GM19025 (cell line): ENCODE measurements at regions not wholly inside any gene's neighbourhood (a gene's known extent, or its start where the extent isn't known, plus 50 kb on each side); places are given as distances from the start of the nearest gene placed in this dataset.
"Not testable (repeated sequence)": the region's sequence is repeated elsewhere in the genome, so short reads cannot be mapped to it uniquely, and the experiment has no call there.

Experiments
- ATAC-seq: cut with Tn5 transposase; IDR thresholded peaks from one replicate; pipeline ENCODE4 v1.9.1; 2021; ENCODE audit warnings: mild to moderate bottlenecking, low read depth, moderate library complexity; ENCODE audit not compliant: unreplicated experiment

DNA sequence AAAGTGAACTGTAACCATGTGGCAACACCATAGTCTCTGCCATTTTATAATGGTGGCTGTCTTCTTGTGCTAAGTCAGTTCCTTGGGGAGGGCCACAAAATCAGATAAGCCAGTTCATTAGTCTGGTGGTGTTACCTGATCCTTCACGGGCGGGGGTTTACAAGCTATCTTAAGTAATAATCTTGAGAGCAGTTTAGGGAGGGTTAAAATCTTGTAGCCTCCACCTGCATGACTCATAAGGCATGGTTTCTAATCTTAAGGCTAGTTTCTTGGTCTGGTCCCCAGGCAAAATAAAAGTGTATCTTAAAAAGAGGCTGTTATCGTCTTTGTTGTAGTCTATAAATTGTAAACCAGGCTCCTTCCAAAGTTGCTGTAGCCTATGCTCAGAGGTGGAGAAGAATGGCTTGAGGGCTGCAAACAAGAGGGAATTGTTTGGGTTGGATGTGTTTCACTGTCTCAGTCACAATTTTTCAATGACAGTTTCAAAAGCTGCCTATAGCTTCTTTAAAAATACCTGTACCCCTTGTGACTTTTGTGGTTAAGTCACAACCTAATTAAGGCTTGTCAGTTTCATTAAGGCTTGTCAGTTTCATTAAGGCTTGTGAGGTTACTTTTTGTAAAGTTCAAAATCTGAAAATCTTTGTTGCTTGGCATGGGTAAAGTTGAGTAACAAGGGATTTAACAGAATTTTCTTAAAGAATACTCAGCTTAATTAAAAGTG, 135.7 kb downstream of the RPS4Y2 start:
- peak; percentile 66 for ATAC-seq

DNA sequence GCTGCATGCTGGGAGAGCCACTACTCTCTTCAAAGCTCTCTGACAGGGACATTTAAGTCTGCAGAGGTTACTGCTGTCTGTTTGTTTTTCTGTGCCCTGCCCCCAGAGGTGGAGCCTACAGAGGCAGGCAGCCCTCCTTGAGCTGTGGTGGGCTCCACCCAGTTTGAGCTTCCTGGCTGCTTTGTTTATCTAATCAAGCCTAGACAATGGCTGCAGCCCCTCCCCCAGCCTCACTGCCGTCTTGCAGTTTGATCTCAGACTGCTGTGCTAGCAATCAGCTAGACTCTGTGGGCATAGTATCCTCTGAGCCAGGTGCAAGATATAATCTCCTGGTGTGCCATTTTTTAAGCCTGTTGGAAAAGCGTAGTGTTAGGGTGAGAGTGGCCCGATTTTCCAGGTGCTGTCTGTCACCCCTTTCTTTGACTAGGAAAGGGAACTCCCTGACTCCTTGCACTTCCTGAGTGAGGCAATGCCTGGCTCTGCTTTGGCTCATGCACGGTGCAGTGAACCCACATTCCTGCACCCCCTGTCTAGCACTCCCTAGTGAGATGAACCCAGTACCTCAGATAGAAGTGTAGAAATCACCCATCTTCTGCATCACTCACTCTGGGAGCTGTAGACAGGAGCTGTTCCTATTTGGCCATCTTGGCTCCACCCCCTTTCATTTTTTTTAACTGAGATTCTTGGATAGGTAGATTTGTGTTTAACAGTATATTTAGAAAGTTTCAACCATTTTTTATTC, 169.6 kb downstream of the RPS4Y2 start:
- not testable (repeated sequence) for ATAC-seq

DNA sequence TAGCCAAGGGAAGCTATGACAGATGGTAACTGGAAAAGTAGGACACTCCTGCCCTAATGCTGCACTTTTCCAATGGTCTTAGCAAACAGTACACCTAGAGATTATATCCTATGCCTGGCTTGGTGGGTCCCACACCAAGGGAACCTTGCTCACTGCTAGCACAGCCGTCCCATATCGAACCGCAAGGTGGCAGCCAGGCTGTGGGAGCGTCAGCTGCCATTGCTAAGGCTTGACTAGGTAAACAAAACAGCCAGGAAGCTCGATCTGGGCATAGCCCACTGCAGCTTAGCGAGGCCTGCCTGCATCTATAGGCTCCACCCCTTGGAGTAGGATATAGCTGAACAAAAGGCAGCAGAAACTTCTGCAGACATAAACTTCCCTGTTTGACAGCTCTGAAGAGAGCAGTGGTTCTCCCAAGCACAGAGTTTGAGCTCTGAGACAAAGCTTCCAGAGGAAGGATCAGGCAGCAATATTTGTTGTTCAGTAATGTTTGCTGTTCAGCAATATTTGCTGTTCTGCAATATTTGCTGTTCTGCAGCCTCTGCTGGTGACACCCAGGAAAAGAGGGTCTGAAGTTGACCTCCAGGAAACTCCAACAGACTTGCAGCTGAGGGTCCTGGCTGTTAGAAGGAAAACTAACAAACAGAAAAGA, 173.9 kb downstream of the RPS4Y2 start:
- ATAC-seq, result no peak

DNA sequence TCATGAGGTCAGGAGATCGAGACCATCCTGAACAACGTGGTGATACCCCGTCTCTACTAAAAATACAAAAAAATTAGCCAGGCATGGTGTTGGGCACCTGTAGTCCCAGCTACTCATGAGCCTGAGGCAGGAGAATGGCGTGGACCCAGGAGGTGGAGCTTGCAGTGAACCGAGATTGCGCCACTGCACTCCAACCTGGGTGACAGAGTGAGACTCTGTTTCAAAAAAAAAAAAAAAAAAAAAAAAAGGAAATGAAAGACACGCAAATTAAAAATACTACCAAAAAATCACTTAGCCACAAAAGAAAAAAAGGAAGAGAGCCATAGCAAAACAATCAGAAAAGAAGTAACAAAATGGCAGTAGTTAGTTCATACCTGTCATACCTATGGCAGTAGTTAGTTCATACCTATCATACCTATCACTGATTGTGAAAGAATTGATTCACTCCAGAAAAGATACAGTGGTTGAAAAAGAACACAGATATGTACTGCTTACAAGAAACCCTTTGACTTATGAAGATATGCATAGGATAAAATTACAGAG, 180.9 kb downstream of the RPS4Y2 start:
- not testable (repeated sequence) for ATAC-seq

DNA sequence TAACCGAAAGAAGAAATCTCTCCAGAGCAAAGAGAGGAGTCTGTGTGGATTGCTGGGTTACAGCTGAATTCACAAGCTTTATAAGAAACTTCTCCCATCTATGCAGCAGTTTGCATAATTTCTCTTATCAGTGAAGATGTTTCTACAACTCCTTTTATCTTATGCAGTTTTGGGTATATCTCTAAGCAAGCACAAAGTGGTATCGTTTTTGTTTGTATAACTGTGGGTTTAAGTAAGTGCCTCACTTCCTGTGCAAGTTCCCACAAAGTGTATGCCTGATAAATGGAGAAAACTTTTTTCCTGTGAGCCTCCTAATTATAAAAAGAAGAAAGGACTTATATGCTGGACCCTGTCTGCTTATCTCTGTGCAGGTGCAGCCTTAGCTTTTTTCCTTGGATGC, 205.6 kb downstream of the RPS4Y2 start:
- no peak for ATAC-seq

DNA sequence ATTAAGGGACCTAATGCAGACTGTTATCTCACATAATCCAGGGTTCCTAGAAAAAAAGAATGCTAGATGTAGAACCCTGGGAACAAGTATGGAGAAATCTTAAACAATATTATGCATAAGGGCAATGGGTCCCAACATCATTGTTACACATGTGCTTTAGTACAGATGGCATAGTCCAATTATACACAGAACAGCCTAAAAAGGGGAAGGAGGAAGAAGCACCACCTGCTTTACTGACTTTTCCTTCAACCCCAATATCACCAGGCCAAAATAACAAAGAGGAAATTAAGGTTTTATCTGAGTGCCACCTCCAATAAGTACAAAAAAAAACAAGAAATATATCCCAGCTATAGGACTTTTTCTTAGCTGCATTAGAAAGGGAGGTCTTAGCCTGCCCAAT, 211.9 kb downstream of the RPS4Y2 start:
- ATAC-seq, result no peak

DNA sequence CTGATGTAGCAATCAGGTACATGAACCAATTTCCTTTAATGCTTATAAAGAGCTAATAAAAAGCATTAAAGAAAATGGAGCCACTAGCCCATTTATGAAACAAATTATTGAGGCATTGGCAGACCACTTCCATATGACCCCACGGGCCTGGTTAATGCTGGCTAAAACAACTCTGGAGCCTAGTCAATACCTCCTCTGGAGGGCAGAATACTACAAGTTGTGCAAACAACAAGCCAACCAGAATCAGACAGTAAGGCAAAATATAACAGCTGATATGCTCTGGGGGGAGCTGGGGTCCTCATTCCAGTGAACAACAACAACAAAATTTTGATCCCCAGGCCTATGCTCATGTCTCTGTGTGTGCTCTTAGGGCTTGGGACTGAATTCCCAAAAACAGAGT, 212.3 kb downstream of the RPS4Y2 start:
- no peak for ATAC-seq

DNA sequence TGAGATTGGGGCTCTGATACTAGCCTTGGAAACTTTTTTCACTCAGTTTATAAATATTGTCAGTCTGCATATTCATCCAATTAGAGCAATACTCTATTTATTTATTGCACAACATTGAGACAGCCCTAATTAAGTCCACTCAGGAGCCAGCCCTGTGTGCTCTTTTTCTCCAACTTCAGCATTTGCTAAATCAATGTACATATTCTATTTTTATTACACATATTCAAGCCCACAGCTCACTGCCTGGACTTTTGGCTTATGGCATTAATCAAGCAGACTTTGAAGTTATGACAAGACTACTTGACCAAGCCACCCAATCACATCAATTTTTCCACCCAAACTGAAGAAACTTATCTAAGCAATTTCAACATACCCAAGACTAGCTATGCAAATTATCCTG, 215.5 kb downstream of the RPS4Y2 start:
- ATAC-seq, result no peak

DNA sequence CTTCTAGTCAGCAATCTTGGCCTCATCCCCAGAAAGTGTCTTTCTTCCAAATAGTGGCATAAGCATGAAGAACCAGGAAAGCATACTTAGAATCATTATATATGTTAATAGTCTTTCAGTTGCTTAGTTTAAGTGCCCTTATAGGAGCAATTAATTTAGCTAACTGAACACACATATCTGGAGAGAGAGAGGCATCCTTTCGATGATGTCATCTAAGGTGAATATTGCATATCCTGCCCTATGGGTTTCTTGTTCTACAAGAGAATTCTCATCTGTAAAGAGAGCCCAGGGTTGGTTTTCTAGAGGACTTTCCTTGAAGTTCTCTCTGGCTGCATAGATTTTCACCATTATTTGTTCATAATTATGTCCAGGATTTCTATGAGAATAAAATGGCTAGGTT, 230.1 kb downstream of the RPS4Y2 start:
- ATAC-seq, result no peak

DNA sequence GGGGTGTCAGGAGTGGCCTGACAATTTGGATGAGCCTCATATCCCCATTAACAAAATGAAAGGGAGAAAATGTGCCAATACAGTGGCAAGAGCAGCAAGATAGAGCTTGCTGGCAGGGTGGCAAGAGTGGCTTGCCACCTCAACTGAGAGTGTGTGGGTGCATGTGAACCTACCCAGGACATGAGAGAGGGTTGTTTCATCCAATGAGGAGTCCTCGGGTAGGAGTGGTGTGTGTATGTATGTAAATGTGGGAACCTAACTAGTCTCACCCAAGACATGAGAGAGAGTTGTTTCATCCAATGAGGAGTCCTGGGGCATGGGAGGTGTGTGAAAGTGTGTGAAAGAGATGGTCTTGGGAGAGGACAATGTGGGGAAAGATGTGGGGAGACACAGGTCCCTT, 234.2 kb downstream of the RPS4Y2 start:
- no peak for ATAC-seq

DNA sequence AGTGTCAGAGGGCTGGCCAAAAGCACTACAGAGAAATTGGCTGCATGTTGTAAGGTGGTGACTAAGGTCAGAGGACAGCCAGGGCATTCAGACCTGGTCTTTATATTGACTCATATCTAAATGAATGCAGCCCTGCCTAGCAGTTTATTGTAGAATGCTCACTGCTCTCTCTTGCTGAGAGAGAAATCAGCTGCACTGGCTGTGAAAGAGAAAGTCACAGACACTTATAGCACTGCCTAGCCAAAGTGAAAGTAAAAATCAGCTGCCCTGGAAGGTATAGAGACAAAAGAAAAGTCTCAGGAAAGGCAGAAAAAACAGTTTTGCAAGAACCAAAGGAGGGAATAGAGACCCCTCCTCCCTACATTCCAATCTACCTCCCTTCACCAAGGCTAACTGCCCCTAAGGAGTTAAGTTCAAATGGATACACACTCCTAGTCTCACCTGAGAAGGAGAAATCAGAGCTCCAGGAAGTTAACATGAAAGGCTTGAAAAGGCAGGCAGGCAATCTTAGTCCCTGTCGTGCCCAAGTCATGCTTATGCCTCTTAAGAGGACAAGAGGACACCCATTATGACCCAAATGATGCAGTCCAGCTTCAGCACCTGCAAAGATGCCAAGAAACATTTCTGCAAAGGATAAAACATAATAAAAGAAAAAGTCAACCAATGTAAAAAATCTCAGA, 235.1 kb downstream of the RPS4Y2 start:
- ATAC-seq, result peak; percentile 97

DNA sequence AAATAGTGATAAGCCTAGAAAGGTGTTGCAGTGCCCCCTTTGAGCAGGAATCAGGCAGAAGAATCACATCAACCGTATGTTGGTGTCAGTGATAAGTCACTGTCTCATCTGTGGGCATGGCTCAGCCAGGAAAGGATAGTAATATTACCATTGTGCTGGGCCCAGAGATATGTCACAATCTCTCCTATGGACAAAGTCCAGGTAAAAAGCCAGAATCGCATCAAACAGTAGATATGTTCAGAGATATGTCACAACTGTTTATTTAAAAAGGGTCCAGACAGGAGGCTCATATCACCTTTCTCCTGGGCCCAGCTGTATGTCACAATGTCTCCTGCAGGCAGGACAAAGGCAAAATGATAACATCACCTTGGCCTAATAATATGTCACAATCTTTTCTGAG, 241.4 kb downstream of the RPS4Y2 start:
- no peak for ATAC-seq

DNA sequence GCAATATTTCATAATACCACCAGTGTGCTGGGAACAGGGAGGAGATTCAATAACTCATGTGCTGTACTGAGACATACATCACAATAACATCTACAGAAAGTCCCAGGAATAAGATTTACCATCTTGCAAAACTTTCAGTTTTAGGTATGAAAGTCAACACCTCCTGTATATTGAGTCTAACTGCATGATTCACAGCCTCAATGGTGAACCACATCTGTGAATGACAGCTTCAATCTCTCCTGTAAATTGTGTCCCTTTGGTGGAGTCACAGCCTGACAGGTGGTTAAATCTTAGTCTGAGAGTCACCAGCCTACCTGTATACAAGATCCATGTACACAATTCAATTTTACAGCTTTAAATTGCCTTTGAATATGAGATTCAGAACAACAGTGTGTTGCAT, 242.1 kb downstream of the RPS4Y2 start:
- ATAC-seq, result no peak

DNA sequence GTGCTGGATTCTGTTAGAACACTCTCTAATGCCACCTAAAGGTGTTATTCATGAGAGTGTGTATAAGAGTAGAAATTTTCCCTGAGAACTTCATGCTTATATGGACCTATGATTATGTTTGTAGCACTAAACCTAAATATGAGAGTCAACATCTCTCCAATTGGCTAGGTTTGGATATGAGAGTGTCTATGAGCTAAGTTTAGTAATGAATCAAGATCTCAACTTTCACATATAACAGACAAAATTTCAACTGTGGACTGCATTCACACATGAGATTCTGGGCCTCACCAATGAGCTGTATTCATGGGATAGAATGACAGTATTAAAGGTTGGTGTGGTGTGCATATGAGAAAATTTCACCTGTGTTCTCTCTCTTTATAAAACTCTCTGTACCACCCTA, 242.6 kb downstream of the RPS4Y2 start:
- ATAC-seq, result no peak

DNA sequence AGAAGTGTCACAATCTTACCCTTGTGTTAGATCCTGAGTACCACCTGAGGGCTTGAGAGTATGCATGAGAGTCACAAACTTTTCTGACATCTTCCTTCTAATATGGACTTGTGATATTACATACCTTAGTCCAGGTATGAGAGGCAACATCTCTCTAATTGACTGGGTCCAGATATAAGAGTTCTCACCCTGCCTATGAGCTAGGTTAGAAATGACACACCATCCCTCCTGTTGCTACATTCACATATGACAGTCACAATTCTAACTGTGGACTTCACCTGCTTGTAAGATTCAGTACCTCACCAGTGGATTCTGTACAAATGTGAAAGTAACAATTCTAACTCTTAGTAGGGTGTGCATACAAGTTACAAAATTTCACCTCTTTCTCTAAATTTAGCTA, 245.2 kb downstream of the RPS4Y2 start:
- no peak for ATAC-seq

DNA sequence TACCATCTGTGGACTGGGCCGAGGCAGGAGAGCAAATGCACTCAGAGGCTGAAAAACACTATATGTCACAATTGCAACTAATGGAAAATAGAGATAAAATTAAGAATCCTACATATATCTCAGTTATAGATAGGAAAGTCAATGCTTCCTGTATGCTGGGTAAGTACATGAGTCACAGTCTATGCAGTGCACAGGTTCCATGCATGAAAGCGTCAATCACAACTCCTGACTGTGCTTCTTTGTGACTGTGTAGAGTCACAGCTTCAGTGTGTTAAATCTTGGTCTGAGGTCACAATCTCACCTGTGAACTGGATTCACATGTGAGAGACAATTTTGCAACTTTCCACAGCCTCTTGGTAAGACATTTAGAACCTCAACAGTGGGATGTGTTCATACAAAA, 247.2 kb downstream of the RPS4Y2 start:
- ATAC-seq, result no peak

DNA sequence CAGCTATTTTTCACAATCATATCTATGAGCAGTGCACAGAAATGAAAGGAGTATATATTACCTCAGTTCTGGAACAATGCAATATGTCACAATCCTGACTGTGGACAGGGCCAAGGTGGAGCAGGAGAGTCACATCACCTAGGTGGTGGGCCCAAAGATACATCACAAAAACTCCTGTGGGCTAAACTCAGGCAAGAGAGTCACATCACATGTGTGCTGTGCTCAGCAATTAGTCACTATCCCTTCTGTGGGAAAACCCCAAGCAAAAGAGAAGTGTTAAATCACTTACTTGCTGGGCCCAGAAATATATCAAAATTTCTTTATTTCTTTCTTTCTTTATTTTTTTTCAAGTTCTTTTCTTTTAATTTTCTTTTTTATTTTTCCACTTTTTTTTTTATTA, 249.6 kb downstream of the RPS4Y2 start:
- no peak for ATAC-seq

DNA sequence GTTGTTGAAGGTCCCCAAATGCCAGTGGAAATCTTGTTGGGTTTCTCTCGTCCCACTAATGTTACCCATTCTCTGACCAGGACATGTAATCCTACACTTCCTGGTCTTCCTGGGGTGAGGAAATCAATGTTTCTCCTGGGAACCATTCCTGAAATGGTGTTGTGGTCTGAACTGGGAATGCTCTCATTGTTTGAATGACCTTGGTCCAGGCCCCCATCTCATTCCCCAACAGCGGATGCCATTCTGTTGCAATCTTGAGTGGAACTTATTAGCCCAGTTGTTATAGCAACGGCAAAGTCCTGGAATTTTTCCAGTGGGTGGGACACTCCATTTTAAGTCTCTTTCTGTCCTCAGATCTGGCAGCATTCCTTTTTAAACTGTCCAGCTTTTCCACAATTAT, 265.9 kb downstream of the RPS4Y2 start:
- no peak for ATAC-seq

DNA sequence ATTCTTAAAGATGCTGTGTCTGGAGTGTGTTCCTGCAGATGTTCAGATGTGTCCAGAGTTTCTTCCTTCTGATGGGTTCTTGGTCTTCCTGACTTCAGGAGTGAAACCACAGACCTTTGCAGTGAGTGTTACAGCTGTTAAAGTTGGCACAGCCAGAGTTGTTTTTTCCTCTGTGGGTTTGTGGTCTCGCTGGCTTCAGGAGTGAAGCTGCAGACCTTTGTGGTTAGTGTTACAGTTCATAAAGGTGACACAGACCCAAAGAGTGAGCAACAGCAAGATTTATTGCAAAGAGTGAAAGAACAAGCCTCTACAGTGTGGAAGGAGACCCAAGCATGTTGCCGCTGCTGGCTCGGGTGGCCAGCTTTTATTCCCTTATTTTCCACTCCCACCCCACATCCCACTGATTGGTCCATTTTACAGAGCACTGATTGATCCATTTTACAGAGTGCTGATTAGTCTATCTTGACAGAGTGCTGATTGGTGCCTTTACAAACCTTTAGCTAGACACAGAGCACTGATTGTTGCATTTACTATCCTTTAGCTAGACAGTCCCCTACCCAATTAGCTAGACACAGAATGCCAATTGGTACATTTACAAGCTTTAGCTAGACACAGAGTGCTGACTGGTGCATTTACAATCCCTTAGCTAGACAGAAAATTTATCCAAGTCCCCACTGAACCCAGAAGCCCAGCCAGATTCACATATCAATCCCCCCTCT, 266.6 kb downstream of the RPS4Y2 start:
- no peak for ATAC-seq

DNA sequence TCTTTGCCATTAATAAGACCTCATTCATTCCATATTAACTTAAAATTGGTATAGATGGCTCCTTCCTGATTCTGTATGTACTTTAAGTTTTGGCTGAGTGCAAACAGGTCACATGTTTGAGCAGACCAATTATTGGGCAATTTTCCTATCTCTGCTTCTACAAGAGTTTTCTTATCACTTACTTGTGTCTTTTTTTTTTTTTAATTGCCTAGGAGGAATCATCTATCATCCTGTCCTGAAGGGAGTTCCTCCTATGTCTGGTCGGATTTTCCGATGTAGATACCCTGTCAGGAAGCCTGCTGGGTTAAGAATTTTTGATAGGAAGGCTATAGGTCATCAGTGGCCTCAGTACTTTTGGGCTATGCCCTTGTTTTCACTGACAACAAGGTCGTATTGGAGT, 268.0 kb downstream of the RPS4Y2 start:
- ATAC-seq, result no peak
